ENCODE measurements at regions not wholly inside any gene's neighbourhood (a gene's known extent, or its start where the extent isn't known, plus 50 kb on each side); places are given as distances from the start of the nearest gene placed in this dataset.

DNA sequence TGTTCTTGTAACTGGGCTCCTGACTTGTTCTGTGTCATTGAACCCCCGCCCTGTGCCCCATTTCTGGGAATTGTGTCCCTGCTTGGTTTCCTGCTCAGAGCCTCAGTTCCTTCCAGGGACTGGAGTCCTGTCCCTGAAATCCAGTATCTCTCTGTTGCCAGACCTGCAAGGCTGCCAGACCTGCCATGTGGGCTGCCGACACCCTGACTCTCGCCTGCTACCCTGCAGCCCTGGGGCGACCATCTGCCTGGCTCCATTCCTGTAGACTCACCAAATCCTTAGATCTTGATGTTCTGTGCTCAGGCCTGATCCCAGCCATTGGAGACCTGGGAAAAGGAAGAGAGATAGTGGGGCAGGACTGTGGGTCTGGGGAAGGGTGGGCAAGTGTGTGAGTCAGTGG lies 383.3 kb upstream of the PROX1 start:
- no peak for TF ChIP-seq EZH2 (IDR thresholded peaks at IDR 0.05; ENCODE audit: insufficient read depth, low read length)
- TF ChIP-seq, protein P1, sequence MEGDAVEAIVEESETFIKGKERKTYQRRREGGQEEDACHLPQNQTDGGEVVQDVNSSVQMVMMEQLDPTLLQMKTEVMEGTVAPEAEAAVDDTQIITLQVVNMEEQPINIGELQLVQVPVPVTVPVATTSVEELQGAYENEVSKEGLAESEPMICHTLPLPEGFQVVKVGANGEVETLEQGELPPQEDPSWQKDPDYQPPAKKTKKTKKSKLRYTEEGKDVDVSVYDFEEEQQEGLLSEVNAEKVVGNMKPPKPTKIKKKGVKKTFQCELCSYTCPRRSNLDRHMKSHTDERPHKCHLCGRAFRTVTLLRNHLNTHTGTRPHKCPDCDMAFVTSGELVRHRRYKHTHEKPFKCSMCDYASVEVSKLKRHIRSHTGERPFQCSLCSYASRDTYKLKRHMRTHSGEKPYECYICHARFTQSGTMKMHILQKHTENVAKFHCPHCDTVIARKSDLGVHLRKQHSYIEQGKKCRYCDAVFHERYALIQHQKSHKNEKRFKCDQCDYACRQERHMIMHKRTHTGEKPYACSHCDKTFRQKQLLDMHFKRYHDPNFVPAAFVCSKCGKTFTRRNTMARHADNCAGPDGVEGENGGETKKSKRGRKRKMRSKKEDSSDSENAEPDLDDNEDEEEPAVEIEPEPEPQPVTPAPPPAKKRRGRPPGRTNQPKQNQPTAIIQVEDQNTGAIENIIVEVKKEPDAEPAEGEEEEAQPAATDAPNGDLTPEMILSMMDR (IDR thresholded peaks at IDR 0.05; ENCODE audit: insufficient read depth, low read depth, low read length), result no peak
